Gastrocnemius medialis (tissue), 4 donors: ENCODE measurements at regions not wholly inside any gene's neighbourhood (a gene's known extent, or its start where the extent isn't known, plus 50 kb on each side); places are given as distances from the start of the nearest gene placed in this dataset.

Experiments
- CTCF ChIP-seq, 5 experiments: fragments of 450-650 bp in 3 of 5; fragments of 200-600 bp in 2 of 5; sonication (generic) in 2 of 5; IDR thresholded peaks in 4 of 5; conservative IDR thresholded peaks in 1 of 5; 1 replicate in 4 of 5; 2 replicates in 1 of 5; pipeline ENCODE4 v1.5.1; 2016 to 2019; ENCODE audit warnings: antibody characterized with exemption in 5 of 5, mild to moderate bottlenecking in 3 of 5, moderate library complexity in 3 of 5
- POLR2A ChIP-seq, 2 donors: fragments of 450-650 bp; IDR thresholded peaks; one replicate each; pipeline ENCODE4 v1.6.1; 2017; ENCODE audit warnings: antibody characterized with exemption in 2 of 2, mild to moderate bottlenecking in 2 of 2, moderate library complexity in 2 of 2

- no peak for TF ChIP-seq CTCF (IDR thresholded peaks at IDR 0.05 in 4 of 5, conservative IDR thresholded peaks at IDR 0.05 in 1 of 5)
- TF ChIP-seq POLR2A (IDR thresholded peaks at IDR 0.05): no peak
These were observed 541.7 kb downstream of the SLC16A7 start for GRCh38 chr12:60137513-60137912.
